H1 (cell line): ENCODE measurements at regions not wholly inside any gene's neighbourhood (a gene's known extent, or its start where the extent isn't known, plus 50 kb on each side); places are given as distances from the start of the nearest gene placed in this dataset.

ENCODE experiments used
- TF ChIP-seq, protein P1 (sequence below): fragments of 300-600 bp; sonication (generic); IDR thresholded peaks from 2 replicates; pipeline ENCODE4 v1.7.1; 2012; ENCODE audit warnings: low read length, moderate library complexity, mild to moderate bottlenecking, inconsistent platforms; ENCODE audit not compliant: insufficient replicate concordance

- TF ChIP-seq, protein P1, sequence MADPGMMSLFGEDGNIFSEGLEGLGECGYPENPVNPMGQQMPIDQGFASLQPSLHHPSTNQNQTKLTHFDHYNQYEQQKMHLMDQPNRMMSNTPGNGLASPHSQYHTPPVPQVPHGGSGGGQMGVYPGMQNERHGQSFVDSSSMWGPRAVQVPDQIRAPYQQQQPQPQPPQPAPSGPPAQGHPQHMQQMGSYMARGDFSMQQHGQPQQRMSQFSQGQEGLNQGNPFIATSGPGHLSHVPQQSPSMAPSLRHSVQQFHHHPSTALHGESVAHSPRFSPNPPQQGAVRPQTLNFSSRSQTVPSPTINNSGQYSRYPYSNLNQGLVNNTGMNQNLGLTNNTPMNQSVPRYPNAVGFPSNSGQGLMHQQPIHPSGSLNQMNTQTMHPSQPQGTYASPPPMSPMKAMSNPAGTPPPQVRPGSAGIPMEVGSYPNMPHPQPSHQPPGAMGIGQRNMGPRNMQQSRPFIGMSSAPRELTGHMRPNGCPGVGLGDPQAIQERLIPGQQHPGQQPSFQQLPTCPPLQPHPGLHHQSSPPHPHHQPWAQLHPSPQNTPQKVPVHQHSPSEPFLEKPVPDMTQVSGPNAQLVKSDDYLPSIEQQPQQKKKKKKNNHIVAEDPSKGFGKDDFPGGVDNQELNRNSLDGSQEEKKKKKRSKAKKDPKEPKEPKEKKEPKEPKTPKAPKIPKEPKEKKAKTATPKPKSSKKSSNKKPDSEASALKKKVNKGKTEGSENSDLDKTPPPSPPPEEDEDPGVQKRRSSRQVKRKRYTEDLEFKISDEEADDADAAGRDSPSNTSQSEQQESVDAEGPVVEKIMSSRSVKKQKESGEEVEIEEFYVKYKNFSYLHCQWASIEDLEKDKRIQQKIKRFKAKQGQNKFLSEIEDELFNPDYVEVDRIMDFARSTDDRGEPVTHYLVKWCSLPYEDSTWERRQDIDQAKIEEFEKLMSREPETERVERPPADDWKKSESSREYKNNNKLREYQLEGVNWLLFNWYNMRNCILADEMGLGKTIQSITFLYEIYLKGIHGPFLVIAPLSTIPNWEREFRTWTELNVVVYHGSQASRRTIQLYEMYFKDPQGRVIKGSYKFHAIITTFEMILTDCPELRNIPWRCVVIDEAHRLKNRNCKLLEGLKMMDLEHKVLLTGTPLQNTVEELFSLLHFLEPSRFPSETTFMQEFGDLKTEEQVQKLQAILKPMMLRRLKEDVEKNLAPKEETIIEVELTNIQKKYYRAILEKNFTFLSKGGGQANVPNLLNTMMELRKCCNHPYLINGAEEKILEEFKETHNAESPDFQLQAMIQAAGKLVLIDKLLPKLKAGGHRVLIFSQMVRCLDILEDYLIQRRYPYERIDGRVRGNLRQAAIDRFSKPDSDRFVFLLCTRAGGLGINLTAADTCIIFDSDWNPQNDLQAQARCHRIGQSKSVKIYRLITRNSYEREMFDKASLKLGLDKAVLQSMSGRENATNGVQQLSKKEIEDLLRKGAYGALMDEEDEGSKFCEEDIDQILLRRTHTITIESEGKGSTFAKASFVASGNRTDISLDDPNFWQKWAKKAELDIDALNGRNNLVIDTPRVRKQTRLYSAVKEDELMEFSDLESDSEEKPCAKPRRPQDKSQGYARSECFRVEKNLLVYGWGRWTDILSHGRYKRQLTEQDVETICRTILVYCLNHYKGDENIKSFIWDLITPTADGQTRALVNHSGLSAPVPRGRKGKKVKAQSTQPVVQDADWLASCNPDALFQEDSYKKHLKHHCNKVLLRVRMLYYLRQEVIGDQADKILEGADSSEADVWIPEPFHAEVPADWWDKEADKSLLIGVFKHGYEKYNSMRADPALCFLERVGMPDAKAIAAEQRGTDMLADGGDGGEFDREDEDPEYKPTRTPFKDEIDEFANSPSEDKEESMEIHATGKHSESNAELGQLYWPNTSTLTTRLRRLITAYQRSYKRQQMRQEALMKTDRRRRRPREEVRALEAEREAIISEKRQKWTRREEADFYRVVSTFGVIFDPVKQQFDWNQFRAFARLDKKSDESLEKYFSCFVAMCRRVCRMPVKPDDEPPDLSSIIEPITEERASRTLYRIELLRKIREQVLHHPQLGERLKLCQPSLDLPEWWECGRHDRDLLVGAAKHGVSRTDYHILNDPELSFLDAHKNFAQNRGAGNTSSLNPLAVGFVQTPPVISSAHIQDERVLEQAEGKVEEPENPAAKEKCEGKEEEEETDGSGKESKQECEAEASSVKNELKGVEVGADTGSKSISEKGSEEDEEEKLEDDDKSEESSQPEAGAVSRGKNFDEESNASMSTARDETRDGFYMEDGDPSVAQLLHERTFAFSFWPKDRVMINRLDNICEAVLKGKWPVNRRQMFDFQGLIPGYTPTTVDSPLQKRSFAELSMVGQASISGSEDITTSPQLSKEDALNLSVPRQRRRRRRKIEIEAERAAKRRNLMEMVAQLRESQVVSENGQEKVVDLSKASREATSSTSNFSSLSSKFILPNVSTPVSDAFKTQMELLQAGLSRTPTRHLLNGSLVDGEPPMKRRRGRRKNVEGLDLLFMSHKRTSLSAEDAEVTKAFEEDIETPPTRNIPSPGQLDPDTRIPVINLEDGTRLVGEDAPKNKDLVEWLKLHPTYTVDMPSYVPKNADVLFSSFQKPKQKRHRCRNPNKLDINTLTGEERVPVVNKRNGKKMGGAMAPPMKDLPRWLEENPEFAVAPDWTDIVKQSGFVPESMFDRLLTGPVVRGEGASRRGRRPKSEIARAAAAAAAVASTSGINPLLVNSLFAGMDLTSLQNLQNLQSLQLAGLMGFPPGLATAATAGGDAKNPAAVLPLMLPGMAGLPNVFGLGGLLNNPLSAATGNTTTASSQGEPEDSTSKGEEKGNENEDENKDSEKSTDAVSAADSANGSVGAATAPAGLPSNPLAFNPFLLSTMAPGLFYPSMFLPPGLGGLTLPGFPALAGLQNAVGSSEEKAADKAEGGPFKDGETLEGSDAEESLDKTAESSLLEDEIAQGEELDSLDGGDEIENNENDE = no peak
Measured at GRCh38 chr10:62687230-62687748, 117.2 kb upstream of the ADO start (continued).
